ENCODE measurements at regions not wholly inside any gene's neighbourhood (a gene's known extent, or its start where the extent isn't known, plus 50 kb on each side); places are given as distances from the start of the nearest gene placed in this dataset.

- no peak for DNase-seq (ENCODE audit: low read depth)
Measured at GRCh38 chr13:53694814-53695532, 666.4 kb downstream of the OLFM4 start.

- DNase-seq (ENCODE audit: low read depth): no peak
Measured at GRCh38 chr13:53703371-53704080, 674.9 kb downstream of the OLFM4 start.

GRCh38 chr13:53719281-53719680 lies 690.7 kb downstream of the OLFM4 start:
- no peak for DNase-seq (ENCODE audit: low read depth)

GRCh38 chr13:53732664-53733063 lies 704.1 kb downstream of the OLFM4 start:
- no peak for DNase-seq (ENCODE audit: low read depth)

GRCh38 chr13:53743906-53744305 lies 715.3 kb downstream of the OLFM4 start:
- DNase-seq (ENCODE audit: low read depth): no peak

GRCh38 chr13:53747825-53748224 lies 719.2 kb downstream of the OLFM4 start:
- DNase-seq (ENCODE audit: low read depth): no peak

- no peak for DNase-seq (ENCODE audit: low read depth)
Measured at GRCh38 chr13:53749306-53749705, 720.7 kb downstream of the OLFM4 start.

GRCh38 chr13:53759016-53759415 lies 730.4 kb downstream of the OLFM4 start:
- DNase-seq (ENCODE audit: low read depth): no peak

- no peak for DNase-seq (ENCODE audit: low read depth)
Measured at GRCh38 chr13:53775807-53776206, 747.2 kb downstream of the OLFM4 start.

- DNase-seq (ENCODE audit: low read depth): no peak
Measured at GRCh38 chr13:53778937-53779336, 750.3 kb downstream of the OLFM4 start.

- DNase-seq (ENCODE audit: low read depth): no peak
Measured at GRCh38 chr13:53781941-53782340, 753.3 kb downstream of the OLFM4 start.

GRCh38 chr13:53782488-53782961 lies 753.9 kb downstream of the OLFM4 start:
- DNase-seq (ENCODE audit: low read depth): peak; percentile 13

GRCh38 chr13:53783471-53783870 lies 754.9 kb downstream of the OLFM4 start:
- no peak for DNase-seq (ENCODE audit: low read depth)

GRCh38 chr13:53788286-53788685 lies 759.7 kb downstream of the OLFM4 start:
- no peak for DNase-seq (ENCODE audit: low read depth)

- DNase-seq (ENCODE audit: low read depth): no peak
Measured at GRCh38 chr13:53800011-53800410, 771.4 kb downstream of the OLFM4 start.

- no peak for DNase-seq (ENCODE audit: low read depth)
Measured at GRCh38 chr13:53807251-53807834, 778.7 kb downstream of the OLFM4 start.

GRCh38 chr13:53821632-53822031 lies 793.0 kb downstream of the OLFM4 start:
- DNase-seq (ENCODE audit: low read depth): no peak

- no peak for DNase-seq (ENCODE audit: low read depth)
Measured at GRCh38 chr13:53822136-53822535, 793.5 kb downstream of the OLFM4 start.

GRCh38 chr13:53839461-53839860 lies 810.8 kb downstream of the OLFM4 start:
- no peak for DNase-seq (ENCODE audit: low read depth)

GRCh38 chr13:53844473-53845146 lies 816.0 kb downstream of the OLFM4 start:
- DNase-seq (ENCODE audit: low read depth): no peak

GRCh38 chr13:53847502-53847901 lies 818.9 kb downstream of the OLFM4 start:
- DNase-seq (ENCODE audit: low read depth): no peak

- no peak for DNase-seq (ENCODE audit: low read depth)
Measured at GRCh38 chr13:53848366-53848961, 819.9 kb downstream of the OLFM4 start.
